K562 (cell line): ENCODE measurements at regions not wholly inside any gene's neighbourhood (a gene's known extent, or its start where the extent isn't known, plus 50 kb on each side); places are given as distances from the start of the nearest gene placed in this dataset.

Source experiments
- CUX1 ChIP-seq: fragments of 200-800 bp; sonication (Bioruptor generic); IDR thresholded peaks from 2 replicates; pipeline ENCODE4 v1.6.1; 2016; ENCODE audit warnings: missing genetic modification characterization, missing compliant biosample characterization
- E2F6 ChIP-seq, 2 experiments: IDR thresholded peaks; 2 replicates each; pipeline ENCODE4 v1.6.1; 2011; ENCODE audit warnings: borderline replicate concordance in 1 of 2, control low read depth in 1 of 2, low read depth in 1 of 2, low read length in 1 of 2, mild to moderate bottlenecking in 1 of 2, mixed read lengths in 1 of 2, moderate library complexity in 1 of 2; ENCODE audit not compliant: insufficient read depth in 1 of 2, insufficient read length in 1 of 2, poor library complexity in 1 of 2, severe bottlenecking in 1 of 2; ENCODE audit errors: extremely low read depth in 1 of 2
- HEY1 ChIP-seq: fragments of 250-450 bp; sonication (Bioruptor Pico); IDR thresholded peaks from 2 replicates; pipeline ENCODE4 v1.5.0; 2020; ENCODE audit warnings: mild to moderate bottlenecking, moderate library complexity, borderline replicate concordance
- MEIS2 ChIP-seq: fragments of 450-650 bp; IDR thresholded peaks from 2 replicates; pipeline ENCODE4 v1.6.1; 2014; ENCODE audit warnings: mild to moderate bottlenecking; ENCODE audit not compliant: partially characterized antibody
- MLX ChIP-seq, 2 experiments: fragments of 450-650 bp in 1 of 2; sonication (generic) in 1 of 2; formaldehyde crosslinking; conservative IDR thresholded peaks; 2 replicates each; pipeline versions ENCODE4 v1.4.0 to v1.8.1; 2020 to 2022; ENCODE audit warnings: mild to moderate bottlenecking in 1 of 2, missing genetic modification reagents in 1 of 2
- NUFIP1 ChIP-seq: fragments of 450-650 bp; IDR thresholded peaks from 2 replicates; pipeline ENCODE4 v1.6.1; 2018; ENCODE audit not compliant: partially characterized antibody
- PKNOX1 ChIP-seq: fragments of 450-650 bp; IDR thresholded peaks from 2 replicates; pipeline ENCODE4 v1.6.1; 2016
- XRCC4 ChIP-seq: IDR thresholded peaks from one replicate; pipeline ENCODE4 v1.6.1; 2011; ENCODE audit not compliant: insufficient read depth, insufficient read length; ENCODE audit errors: extremely low read depth
- ZFX ChIP-seq: sonication (generic); formaldehyde crosslinking; IDR thresholded peaks from 2 replicates; pipeline ENCODE4 v1.8.0; 2022; ENCODE audit warnings: mild to moderate bottlenecking, missing genetic modification reagents, moderate library complexity
- ZNF124 ChIP-seq: sonication (generic); formaldehyde crosslinking; IDR thresholded peaks from 2 replicates; pipeline ENCODE4 v1.8.1; 2022; ENCODE audit warnings: missing genetic modification reagents
- ZNF224 ChIP-seq: sonication (generic); formaldehyde crosslinking; IDR thresholded peaks from 2 replicates; pipeline ENCODE4 v1.8.0; 2022; ENCODE audit warnings: mild to moderate bottlenecking, missing genetic modification reagents

- TF ChIP-seq PKNOX1, result peak; percentile 50; the same call in 1 of the 2 replicates
- TF ChIP-seq E2F6 (IDR thresholded peaks at IDR 0.05; ENCODE audit: borderline replicate concordance in 1 of 2, extremely low read depth in 1 of 2, insufficient read depth in 1 of 2, insufficient read length in 1 of 2, low read depth in 1 of 2, low read length in 1 of 2, poor library complexity in 1 of 2, severe bottlenecking in 1 of 2), result peak in 1 of 2 experiments; percentile 34
- no peak for TF ChIP-seq MLX (CRISPR knock-in tag; conservative IDR thresholded peaks at IDR 0.05)
- no peak for TF ChIP-seq HEY1 (CRISPR knock-in tag)
- TF ChIP-seq ZNF124 (CRISPR knock-in tag), result no peak
- TF ChIP-seq ZFX (CRISPR knock-in tag), result peak; percentile 54
- TF ChIP-seq ZNF224 (CRISPR knock-in tag), result no peak
- no peak for TF ChIP-seq NUFIP1
- TF ChIP-seq XRCC4, result no peak
- TF ChIP-seq CUX1 (CRISPR knock-in tag), result peak; percentile 42; the same call in 1 of the 2 replicates
- peak; percentile 29 for TF ChIP-seq MEIS2
These were observed 121.8 kb downstream of the SLC38A6 start (continued) for GRCh38 chr14:61102549-61103466.
